GM12878 (cell line): ENCODE measurements at regions not wholly inside any gene's neighbourhood (a gene's known extent, or its start where the extent isn't known, plus 50 kb on each side); places are given as distances from the start of the nearest gene placed in this dataset.
A peak's percentile ranks its signal among the peaks of the same experiment; 100 is the strongest.

Experiments used
- ATAC-seq: fragments of 200-7000 bp; cut with Tn5 transposase; 3 replicates; pipeline ENCODE4 v1.9.1; 2020; ENCODE audit warnings: mild to moderate bottlenecking, moderate library complexity
- BruUV-seq: library from RNA; stranded (reverse); fragments of 400-500 nt; replicated peaks from 2 replicates; lab custom pipeline; 2021; lab: Mats Ljungman, UMichigan
- CTCF ChIA-PET: fragments of 300-600 bp; sonication (Branson Sonifier 250); formaldehyde crosslinking; extraction: SDS; loops from one replicate; lab custom pipeline; 2021; ENCODE audit warnings: inconsistent platforms; lab: Yijun Ruan, JAX
- POLR2A ChIA-PET: fragments of 350-600 bp; formaldehyde crosslinking; extraction: SDS; loops from one replicate; lab custom pipeline; 2021; ENCODE audit warnings: inconsistent platforms; lab: Charles Lee
- RAD21 ChIA-PET: fragments of 300-600 bp; sonication (Branson Sonifier 250); formaldehyde crosslinking; loops from one replicate; lab custom pipeline; 2023; ENCODE audit warnings: antibody characterized with exemption; ENCODE audit not compliant: unreplicated experiment; lab: Charles Lee
- SMC1A ChIA-PET: fragments of 300-600 bp; sonication (Branson Sonifier 250); formaldehyde crosslinking; loops from one replicate; lab custom pipeline; 2023; ENCODE audit not compliant: unreplicated experiment, uncharacterized antibody; lab: Charles Lee
- DNase-seq: peaks from one replicate; pipeline ENCODE4 v3.0.0-alpha.2; 2011; ENCODE audit warnings: low read depth, low spot score
- FAIRE-seq: peaks from 3 replicates; lab custom pipeline; 2011; peaks lifted over from hg19 to GRCh38; lab: Jason Lieb, UNC
- H2AFZ ChIP-seq: 2 replicates; pipeline ENCODE4 v1.6.0; 2011; ENCODE audit warnings: low read depth, low read length, control low read depth; ENCODE audit not compliant: control insufficient read depth
- H3K27ac ChIP-seq: 2 replicates; pipeline ENCODE4 v1.5.1; 2011; ENCODE audit warnings: control low read depth; ENCODE audit not compliant: control insufficient read depth, insufficient read depth
- H3K27me3 ChIP-seq, 2 experiments: replicated peaks in 1 of 2; 2 replicates each; pipeline versions ENCODE4 v1.6.0 to v1.6.1; 2011; ENCODE audit warnings: low read length in 1 of 2; ENCODE audit not compliant: control insufficient read depth in 2 of 2, insufficient read depth in 2 of 2
- H3K36me3 ChIP-seq, 2 experiments: 2 replicates each; pipeline ENCODE4 v1.5.1; 2011; ENCODE audit warnings: low read length in 1 of 2; ENCODE audit not compliant: control insufficient read depth in 2 of 2, insufficient read depth in 2 of 2
- H3K4me1 ChIP-seq: 2 replicates; pipeline ENCODE4 v1.6.1; 2011; ENCODE audit warnings: mild to moderate bottlenecking, low read length, moderate library complexity, mixed read lengths; ENCODE audit not compliant: control insufficient read depth, insufficient read depth
- H3K4me2 ChIP-seq: 2 replicates; pipeline ENCODE4 v1.6.0; 2011; ENCODE audit warnings: control low read depth; ENCODE audit not compliant: control insufficient read depth, insufficient read depth
- H3K4me3 ChIP-seq: fragments of 200-600 bp; sonication (generic); 2 replicates; pipeline ENCODE4 v1.5.1; 2016
- H3K79me2 ChIP-seq: 2 replicates; pipeline ENCODE4 v1.6.0; 2011; ENCODE audit warnings: low read length; ENCODE audit not compliant: control insufficient read depth, insufficient read depth
- H3K9ac ChIP-seq: 2 replicates; pipeline ENCODE4 v1.8.0; 2011; ENCODE audit warnings: low read length, control low read depth, mixed read lengths; ENCODE audit not compliant: control insufficient read depth, insufficient read depth
- H3K9me3 ChIP-seq: replicated peaks from 3 replicates; pipeline ENCODE4 v1.5.1; 2011; ENCODE audit warnings: mild to moderate bottlenecking, low read length; ENCODE audit not compliant: control insufficient read depth, insufficient read depth
- H4K20me1 ChIP-seq: 2 replicates; pipeline ENCODE4 v1.6.0; 2011; ENCODE audit not compliant: control insufficient read depth, insufficient read depth
- CHD2 ChIP-seq: IDR thresholded peaks from 2 replicates; pipeline ENCODE4 v1.6.1; 2011; ENCODE audit warnings: low read depth, low read length, improper control_type of control experiment, borderline replicate concordance
- FOS ChIP-seq: IDR thresholded peaks from 3 replicates; pipeline ENCODE4 v1.6.1; 2011; ENCODE audit warnings: borderline replicate concordance; ENCODE audit not compliant: insufficient read length; ENCODE audit errors: extremely low read depth
- KLF5 ChIP-seq: fragments of 450-650 bp; IDR thresholded peaks from 2 replicates; pipeline ENCODE4 v1.6.1; 2014; ENCODE audit warnings: mild to moderate bottlenecking; ENCODE audit not compliant: partially characterized antibody
- POU2F2 ChIP-seq: IDR thresholded peaks from 3 replicates; pipeline ENCODE4 v1.6.1; 2011; ENCODE audit warnings: low read depth, mild to moderate bottlenecking, low read length, borderline replicate concordance
- ZNF217 ChIP-seq: fragments of 450-650 bp; IDR thresholded peaks from 2 replicates; pipeline ENCODE4 v1.6.1; 2017; ENCODE audit warnings: antibody characterized with exemption, mild to moderate bottlenecking
- WGBS: methylation state at CpG from one replicate; pipeline ENCODE4 v1.1.6; 2016; ENCODE audit warnings: low lambda C conversion rate; ENCODE audit not compliant: insufficient replicate concordance, insufficient coverage; ENCODE audit errors: missing lambda C conversion rate; 5-methylcytosine and 5-hydroxymethylcytosine counted together
- in situ Hi-C: fragments of 300-500 bp; cut with MboI; formaldehyde crosslinking; loops from 9 replicates; pipeline ENCODE4 v1.14.3; 2018; ENCODE audit warnings: mixed read lengths
- intact Hi-C: fragments of 100-400 bp; cut with micrococcal nuclease; formaldehyde crosslinking; loops from one replicate; pipeline ENCODE4 v1.14.2; 2022; ENCODE audit not compliant: unreplicated experiment

DNA sequence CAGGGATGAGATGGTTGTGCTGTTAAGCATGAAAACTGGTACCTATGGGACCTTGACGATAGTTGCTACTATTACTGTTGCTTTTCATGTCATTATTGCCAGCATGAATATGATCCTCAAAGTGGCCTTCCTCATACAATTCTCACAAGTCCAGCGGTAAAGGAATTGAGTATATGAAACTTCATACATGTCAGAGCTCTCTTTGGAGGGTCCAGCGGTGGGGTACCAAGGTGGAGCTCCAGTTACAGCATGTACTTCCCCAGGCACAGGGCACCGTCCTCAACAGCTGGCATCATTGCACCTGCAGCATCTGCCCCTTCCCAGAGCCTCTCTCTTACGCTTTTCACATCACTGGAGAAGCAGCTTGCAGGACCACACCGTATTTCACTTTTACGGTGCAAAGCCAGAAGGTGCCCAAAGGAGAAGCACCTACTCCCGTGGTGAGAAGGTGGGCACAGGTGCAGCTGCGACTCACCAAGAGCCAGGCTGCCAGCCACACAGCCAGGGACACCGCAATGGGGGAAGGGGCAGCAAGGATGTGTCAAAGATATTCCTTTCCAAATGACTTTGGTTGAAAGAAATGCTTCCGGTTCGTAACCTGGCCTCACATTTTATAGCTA is 166.4 kb upstream of the IRF2BP2 start:
- DNase-seq: no peak
- H3K79me2 ChIP-seq: no peaks in the 10 kb centered on the region
- 66% methylated on average over 12 of the region's 12 CpGs for WGBS
- no TSS peak for BruUV-seq
- no peaks in the 10 kb centered on the region; the same call in 1 of the 3 replicates for H3K9me3 ChIP-seq
- intact Hi-C loops: no loop called here
- no peak overlapping the region for H3K9ac ChIP-seq
- ChIA-PET SMC1A (interaction anchor here (0.7 to 10.1 kb wide), 7 partner anchors 9 to 307 kb away, joined by 3 to 143 read pairs (median 3); no protein-coding TSS in a partner anchor), RAD21 (interaction anchor here (13.1 kb wide), 1 partner anchor 67 kb away, joined by 155 read pairs; no protein-coding TSS in a partner anchor), CTCF (interaction anchor here (0.6 to 1.3 kb wide), 2 partner anchors 175 to 195 kb away, joined by 3 read pairs; no protein-coding TSS in a partner anchor), POLR2A (interaction anchor here (0.8 to 1.0 kb wide), 2 partner anchors 9 to 105 kb away, joined by 5 read pairs; no protein-coding TSS in a partner anchor)
- in situ Hi-C loops: no loop called here
- H2AFZ ChIP-seq: no peak overlapping the region
- no peaks in the 10 kb centered on the region for H3K36me3 ChIP-seq
- H3K27me3 ChIP-seq: peaks cover 22% of the 10 kb centered on the region in 2 experiments
- H3K4me2 ChIP-seq: no peak overlapping the region
- FAIRE-seq: no peak
- ATAC-seq: no peak
- no peak overlapping the region for H3K4me3 ChIP-seq
- no peak overlapping the region for H3K27ac ChIP-seq
- TF ChIP-seq FOS: no peak
- TF ChIP-seq KLF5: peak; percentile 26
- TF ChIP-seq ZNF217: no peak
- no peak for TF ChIP-seq POU2F2
- TF ChIP-seq CHD2: no peak
- peaks cover 12% of the 10 kb centered on the region for H3K4me1 ChIP-seq
- H4K20me1 ChIP-seq: peaks cover 14% of the 10 kb centered on the region; the same call in 1 of the 2 replicates
